ENCODE measurements at regions not wholly inside any gene's neighbourhood (a gene's known extent, or its start where the extent isn't known, plus 50 kb on each side); places are given as distances from the start of the nearest gene placed in this dataset.

DNA sequence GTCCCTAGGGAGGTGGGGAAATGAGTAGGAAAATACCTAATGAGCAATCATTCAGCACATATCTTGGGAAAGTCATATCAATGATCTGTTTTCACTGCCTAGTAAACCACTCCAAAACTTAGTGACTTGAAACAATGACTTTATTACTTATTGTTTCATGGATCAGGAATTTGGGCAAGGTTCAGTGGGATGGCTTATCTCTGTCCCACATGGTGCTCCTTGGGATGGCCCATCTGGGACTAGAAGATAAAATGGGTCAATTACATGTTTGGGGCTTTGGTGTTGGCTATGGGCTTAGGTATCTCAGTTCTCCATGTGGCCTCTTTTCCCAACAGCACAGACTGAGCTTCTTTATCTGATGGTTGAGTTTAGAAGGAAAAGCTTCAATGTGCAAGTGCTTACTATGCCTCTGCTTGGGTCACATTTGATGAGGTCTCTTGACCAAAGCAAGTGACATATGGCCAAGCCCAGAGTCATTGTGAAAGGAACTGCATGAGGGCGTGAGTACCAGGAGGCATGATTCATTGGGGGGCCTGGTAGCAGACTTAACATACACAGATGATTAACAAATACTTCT lies 218.1 kb upstream of the TNP1 start:
- intact Hi-C loops (cut with micrococcal nuclease; ENCODE audit: unreplicated experiment) = no loop called here
- H3K36me3 ChIP-seq (ENCODE audit: insufficient read depth, low read length) = no peaks in the 10 kb centered on the region
- no peak overlapping the region for H3K4me3 ChIP-seq (ENCODE audit: low read depth, low read length, poor library complexity, severe bottlenecking)
- BruUV-seq (replicated peaks) = no TSS peak
- H3K27ac ChIP-seq (ENCODE audit: low read depth, low read length, poor library complexity, severe bottlenecking) = no peak overlapping the region
- H4K20me1 ChIP-seq (ENCODE audit: insufficient read depth, low read length) = no peaks in the 10 kb centered on the region
- no peaks in the 10 kb centered on the region for H3K9me3 ChIP-seq (ENCODE audit: low read length)
- no peak for DNase-seq (ENCODE audit: low spot score)
- POLR2A ChIA-PET = no interaction called here
- no peaks in the 10 kb centered on the region for H3K4me1 ChIP-seq (ENCODE audit: insufficient read depth, low read length, poor library complexity, severe bottlenecking)
- TF ChIP-seq, protein P1, sequence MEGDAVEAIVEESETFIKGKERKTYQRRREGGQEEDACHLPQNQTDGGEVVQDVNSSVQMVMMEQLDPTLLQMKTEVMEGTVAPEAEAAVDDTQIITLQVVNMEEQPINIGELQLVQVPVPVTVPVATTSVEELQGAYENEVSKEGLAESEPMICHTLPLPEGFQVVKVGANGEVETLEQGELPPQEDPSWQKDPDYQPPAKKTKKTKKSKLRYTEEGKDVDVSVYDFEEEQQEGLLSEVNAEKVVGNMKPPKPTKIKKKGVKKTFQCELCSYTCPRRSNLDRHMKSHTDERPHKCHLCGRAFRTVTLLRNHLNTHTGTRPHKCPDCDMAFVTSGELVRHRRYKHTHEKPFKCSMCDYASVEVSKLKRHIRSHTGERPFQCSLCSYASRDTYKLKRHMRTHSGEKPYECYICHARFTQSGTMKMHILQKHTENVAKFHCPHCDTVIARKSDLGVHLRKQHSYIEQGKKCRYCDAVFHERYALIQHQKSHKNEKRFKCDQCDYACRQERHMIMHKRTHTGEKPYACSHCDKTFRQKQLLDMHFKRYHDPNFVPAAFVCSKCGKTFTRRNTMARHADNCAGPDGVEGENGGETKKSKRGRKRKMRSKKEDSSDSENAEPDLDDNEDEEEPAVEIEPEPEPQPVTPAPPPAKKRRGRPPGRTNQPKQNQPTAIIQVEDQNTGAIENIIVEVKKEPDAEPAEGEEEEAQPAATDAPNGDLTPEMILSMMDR (conservative IDR thresholded peaks at IDR 0.05; ENCODE audit: low read length) = no peak
- TF ChIP-seq EZH2phosphoT487 (IDR thresholded peaks at IDR 0.05; ENCODE audit: borderline replicate concordance, low read depth, low read length) = no peak
- no peak overlapping the region for H2AFZ ChIP-seq (ENCODE audit: low read length)
- no peak overlapping the region for H3K4me2 ChIP-seq (ENCODE audit: low read length)
- H3K9me2 ChIP-seq (ENCODE audit: insufficient read depth, low read length) = no peaks in the 10 kb centered on the region
- CTCF ChIA-PET (ENCODE audit: unreplicated experiment) = no interaction called here
- no peaks in the 10 kb centered on the region for H3K79me2 ChIP-seq (ENCODE audit: insufficient read depth, low read depth, low read length)

DNA sequence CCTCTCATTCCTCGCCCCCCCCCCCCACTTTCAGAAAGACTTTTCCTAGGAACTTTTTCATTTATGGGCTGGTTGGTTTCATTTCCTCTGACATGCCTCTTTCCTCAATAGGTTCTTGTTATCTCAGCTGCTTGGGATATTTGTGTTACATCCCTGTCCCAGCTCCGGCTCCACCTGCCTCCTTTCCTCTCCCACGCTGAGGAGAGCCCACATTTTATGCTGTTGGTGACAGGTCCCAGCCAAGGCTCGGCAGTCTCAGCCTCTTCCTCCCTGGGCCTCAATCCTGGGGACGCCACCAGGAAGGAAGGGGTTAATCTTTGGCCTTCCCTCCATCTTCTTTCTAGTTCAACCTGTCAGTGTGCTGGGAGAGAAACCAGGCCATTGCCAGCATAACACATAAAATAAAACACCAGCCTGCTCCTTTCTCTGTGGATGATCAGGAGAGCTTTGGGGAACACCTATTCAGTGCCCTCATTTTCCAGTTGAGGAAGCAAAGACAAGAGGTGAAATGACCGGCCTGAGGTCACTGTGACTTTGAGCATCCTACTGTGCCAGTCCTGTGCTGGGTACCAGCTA lies 216.9 kb upstream of the TNP1 start:
- POLR2A ChIA-PET = interaction anchor here (0.6 to 0.7 kb wide), 2 partner anchors 10 to 86 kb away, joined by 3 to 4 read pairs; no protein-coding TSS in a partner anchor

DNA sequence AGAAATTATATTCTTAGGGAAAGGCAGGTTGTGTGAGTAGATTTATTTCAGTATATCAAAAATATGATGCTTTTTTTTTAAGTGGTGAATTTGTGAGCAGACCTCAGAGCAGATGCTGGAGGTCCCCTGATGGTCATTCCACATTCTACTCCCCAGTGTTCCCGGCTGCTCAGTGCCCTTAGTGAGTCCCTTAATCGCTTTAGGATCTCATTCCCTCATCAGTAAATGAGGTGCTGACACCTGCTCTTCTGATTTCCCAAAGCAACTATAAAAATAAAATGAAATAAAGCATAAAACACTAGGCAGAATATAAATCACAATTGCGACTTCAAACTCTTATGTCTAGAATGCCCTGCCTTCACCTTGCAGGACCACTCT lies 216.2 kb upstream of the TNP1 start:
- H3K4me2 ChIP-seq (ENCODE audit: low read length) = no peak overlapping the region
- ChIA-PET CTCF (ENCODE audit: unreplicated experiment) (no interaction called here), POLR2A (interaction anchor here (0.6 to 0.7 kb wide), 2 partner anchors 11 to 85 kb away, joined by 3 to 4 read pairs; no protein-coding TSS in a partner anchor)
- H3K27ac ChIP-seq (ENCODE audit: low read depth, low read length, poor library complexity, severe bottlenecking) = no peak overlapping the region
- no peak for DNase-seq (ENCODE audit: low spot score)
- no peak overlapping the region for H2AFZ ChIP-seq (ENCODE audit: low read length)
- H4K20me1 ChIP-seq (ENCODE audit: insufficient read depth, low read length) = no peaks in the 10 kb centered on the region
- TF ChIP-seq, protein P1 (conservative IDR thresholded peaks at IDR 0.05; ENCODE audit: low read length) = no peak
- TF ChIP-seq EZH2phosphoT487 (IDR thresholded peaks at IDR 0.05; ENCODE audit: borderline replicate concordance, low read depth, low read length) = no peak
- no peaks in the 10 kb centered on the region for H3K4me1 ChIP-seq (ENCODE audit: insufficient read depth, low read length, poor library complexity, severe bottlenecking)
- intact Hi-C loops (cut with micrococcal nuclease; ENCODE audit: unreplicated experiment) = no loop called here
- H3K36me3 ChIP-seq (ENCODE audit: insufficient read depth, low read length) = no peaks in the 10 kb centered on the region
- no peak overlapping the region for H3K4me3 ChIP-seq (ENCODE audit: low read depth, low read length, poor library complexity, severe bottlenecking)
- H3K9me3 ChIP-seq (ENCODE audit: low read length) = no peaks in the 10 kb centered on the region
- no peaks in the 10 kb centered on the region for H3K79me2 ChIP-seq (ENCODE audit: insufficient read depth, low read depth, low read length)
- no peaks in the 10 kb centered on the region for H3K9me2 ChIP-seq (ENCODE audit: insufficient read depth, low read length)
- BruUV-seq (replicated peaks) = no TSS peak

More for the DNA sequence above, 216.9 kb upstream of the TNP1 start:
- no peak overlapping the region for H3K4me3 ChIP-seq (ENCODE audit: low read depth, low read length, poor library complexity, severe bottlenecking)
- no peak overlapping the region for H3K27ac ChIP-seq (ENCODE audit: low read depth, low read length, poor library complexity, severe bottlenecking)
- CTCF ChIA-PET (ENCODE audit: unreplicated experiment) = no interaction called here
- DNase-seq (ENCODE audit: low spot score) = no peak
- H3K4me2 ChIP-seq (ENCODE audit: low read length) = no peak overlapping the region
- no peaks in the 10 kb centered on the region for H3K9me2 ChIP-seq (ENCODE audit: insufficient read depth, low read length)
- intact Hi-C loops (cut with micrococcal nuclease; ENCODE audit: unreplicated experiment) = no loop called here
- H3K36me3 ChIP-seq (ENCODE audit: insufficient read depth, low read length) = no peaks in the 10 kb centered on the region
- H3K9me3 ChIP-seq (ENCODE audit: low read length) = no peaks in the 10 kb centered on the region
- BruUV-seq (replicated peaks) = no TSS peak
- TF ChIP-seq EZH2phosphoT487 (IDR thresholded peaks at IDR 0.05; ENCODE audit: borderline replicate concordance, low read depth, low read length) = no peak
- TF ChIP-seq, protein P1 (conservative IDR thresholded peaks at IDR 0.05; ENCODE audit: low read length) = no peak
- H3K79me2 ChIP-seq (ENCODE audit: insufficient read depth, low read depth, low read length) = no peaks in the 10 kb centered on the region
- H2AFZ ChIP-seq (ENCODE audit: low read length) = no peak overlapping the region
- no peaks in the 10 kb centered on the region for H4K20me1 ChIP-seq (ENCODE audit: insufficient read depth, low read length)
- no peaks in the 10 kb centered on the region for H3K4me1 ChIP-seq (ENCODE audit: insufficient read depth, low read length, poor library complexity, severe bottlenecking)
